Globus pallidus (tissue), 1 donor: ENCODE measurements at regions not wholly inside any gene's neighbourhood (a gene's known extent, or its start where the extent isn't known, plus 50 kb on each side); places are given as distances from the start of the nearest gene placed in this dataset.
"Not testable (repeated sequence)": the region's sequence is repeated elsewhere in the genome, so short reads cannot be mapped to it uniquely, and the experiment has no call there.

Experiments used
- DNase-seq: peaks from one replicate; pipeline ENCODE4 v3.0.0-alpha.2; 2015; ENCODE audit warnings: low spot score

- not testable (repeated sequence) for DNase-seq
Measured at GRCh38 chr9:41075671-41076070, 52.8 kb downstream of the FOXD4L6 start.

DNA sequence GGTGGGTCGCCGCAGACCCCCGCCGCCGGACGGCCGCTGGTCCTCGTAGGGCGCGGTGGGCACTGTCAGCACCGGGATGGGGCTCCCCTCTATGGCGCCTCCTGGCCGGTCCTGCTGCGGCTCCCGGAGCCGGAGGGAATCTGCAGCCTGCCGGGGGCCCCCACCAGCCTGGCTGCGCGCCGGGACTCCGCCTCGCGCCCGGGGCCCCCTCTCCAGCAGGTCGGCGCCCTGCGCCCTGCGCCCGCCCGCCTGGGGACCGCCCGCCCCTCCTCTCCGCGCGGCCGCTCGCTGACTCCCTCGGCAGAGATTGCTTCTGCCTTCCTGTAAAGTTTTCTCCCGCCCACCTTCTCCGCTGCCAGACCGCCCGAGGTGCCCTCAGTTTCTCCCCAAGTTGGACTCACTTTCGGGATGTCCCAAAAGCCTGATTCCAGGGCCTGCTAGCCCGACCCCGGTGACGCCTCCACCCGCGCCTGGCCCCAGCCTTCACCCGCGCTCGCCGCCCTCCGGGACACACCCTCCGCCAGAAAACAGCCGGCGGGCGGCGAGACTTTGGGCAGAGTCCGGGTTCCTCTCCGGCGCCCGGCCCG is 54.0 kb downstream of the FOXD4L6 start:
- not testable (repeated sequence) for DNase-seq

- DNase-seq, result not testable (repeated sequence)
Measured at GRCh38 chr9:41073471-41074243, 54.8 kb downstream of the FOXD4L6 start.

DNA sequence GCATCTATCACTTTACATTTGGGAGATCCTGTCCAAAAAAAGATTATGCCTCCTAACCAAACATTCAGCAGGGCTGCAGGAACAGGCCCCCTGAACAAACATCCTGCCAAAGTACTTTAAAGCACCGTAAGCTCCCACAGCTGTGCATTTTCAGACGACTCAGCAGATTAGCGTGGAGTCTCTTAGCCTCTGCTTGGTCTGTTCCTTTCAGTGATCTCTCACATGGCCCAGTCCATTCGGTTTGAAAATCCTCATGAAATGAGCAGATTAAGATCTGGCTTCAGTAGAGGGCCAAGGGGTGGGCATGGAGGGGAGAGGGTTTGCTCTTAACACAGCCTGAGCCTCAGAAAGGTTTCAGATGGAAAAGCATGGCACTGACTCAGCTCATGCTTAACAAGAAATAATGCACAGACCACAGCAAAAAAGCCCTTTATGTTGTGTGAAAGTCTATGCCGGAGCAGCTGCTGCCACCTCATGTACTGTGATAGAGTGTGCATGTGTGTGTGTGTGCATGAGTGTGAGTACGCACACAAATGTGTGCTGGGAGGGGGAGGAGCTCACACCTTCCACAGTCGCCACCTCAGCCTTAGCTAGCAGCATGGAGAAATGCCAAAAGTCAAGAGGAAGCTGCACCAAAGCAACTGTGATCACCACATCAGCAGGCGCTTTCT is 64.2 kb downstream of the FOXD4L6 start:
- peak; percentile 40 for DNase-seq

- not testable (repeated sequence) for DNase-seq
Measured at GRCh38 chr9:41063243-41063642, 65.2 kb downstream of the FOXD4L6 start.

DNA sequence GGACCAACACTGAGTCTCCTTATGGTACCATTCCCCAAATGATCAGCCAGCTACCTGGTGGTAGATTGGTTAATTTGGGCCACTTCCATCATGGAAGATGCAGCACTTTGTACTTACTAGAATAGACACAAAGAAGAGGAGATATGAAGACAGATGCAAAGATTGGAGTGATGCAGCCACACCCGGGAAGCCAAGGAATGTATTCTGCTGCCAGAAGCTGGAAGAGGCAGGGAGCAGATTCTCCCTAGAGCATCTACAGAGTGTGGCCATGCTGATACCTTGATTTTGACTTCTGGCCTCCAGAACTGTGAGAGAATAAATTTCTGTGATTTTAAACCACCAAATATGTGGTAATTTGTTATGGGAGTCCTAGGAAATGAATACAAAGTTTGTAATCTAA is 68.9 kb downstream of the FOXD4L6 start:
- not testable (repeated sequence) for DNase-seq

DNA sequence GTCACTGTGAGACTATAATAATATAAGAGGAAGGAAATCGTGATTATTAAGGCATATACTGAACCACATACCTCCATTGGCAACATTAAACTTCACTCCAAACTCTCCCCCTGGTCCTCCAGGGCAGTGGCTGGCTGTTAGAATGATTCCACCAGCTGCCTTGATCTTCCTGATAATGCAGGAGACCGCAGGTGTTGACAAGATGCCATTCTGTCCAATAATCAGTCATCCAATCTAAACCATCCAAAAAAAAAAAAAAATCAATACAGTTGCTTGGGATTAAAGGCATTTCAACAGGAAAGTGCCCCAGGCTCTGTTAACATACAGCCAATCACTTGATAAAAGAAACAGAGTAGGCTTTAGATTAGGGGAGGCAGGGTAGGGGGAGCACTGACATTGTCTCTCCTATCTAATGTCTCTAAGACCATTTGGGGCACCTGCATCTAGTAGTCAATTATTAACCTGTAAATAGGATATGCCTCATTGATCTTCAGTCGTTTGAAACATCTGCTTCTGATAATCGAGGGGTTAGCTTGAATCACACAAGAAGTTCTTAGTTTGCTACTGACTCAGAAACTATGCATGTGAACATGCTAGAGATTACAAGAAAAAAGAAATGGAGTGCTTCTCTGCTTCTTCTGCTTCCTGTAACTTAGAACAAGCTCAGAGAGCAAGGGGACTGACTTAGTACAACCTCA is 74.7 kb downstream of the FOXD4L6 start:
- not testable (repeated sequence) for DNase-seq

- DNase-seq, result not testable (repeated sequence)
Measured at GRCh38 chr9:41048672-41049071, 79.8 kb downstream of the FOXD4L6 start.

- not testable (repeated sequence) for DNase-seq
Measured at GRCh38 chr9:41047792-41048191, 80.7 kb downstream of the FOXD4L6 start.

DNA sequence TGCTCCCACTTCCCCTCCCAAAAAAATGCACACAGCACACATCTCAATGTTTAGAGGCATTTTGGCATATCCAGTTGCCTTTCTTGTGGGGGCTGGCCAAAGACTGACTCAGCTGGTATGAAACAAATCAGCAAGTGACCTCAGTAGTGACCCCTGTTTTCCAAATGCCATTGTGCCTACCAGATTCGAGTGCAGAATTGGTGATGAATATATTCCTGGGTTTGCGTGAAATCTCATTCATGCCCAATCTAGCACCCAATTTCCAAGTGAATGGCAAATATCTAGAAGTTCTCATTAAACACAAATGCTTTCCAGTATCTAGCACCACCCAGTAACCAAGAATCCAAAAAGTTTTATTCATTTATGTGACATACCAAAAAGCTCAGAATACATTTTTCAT is 83.6 kb downstream of the FOXD4L6 start:
- not testable (repeated sequence) for DNase-seq

DNA sequence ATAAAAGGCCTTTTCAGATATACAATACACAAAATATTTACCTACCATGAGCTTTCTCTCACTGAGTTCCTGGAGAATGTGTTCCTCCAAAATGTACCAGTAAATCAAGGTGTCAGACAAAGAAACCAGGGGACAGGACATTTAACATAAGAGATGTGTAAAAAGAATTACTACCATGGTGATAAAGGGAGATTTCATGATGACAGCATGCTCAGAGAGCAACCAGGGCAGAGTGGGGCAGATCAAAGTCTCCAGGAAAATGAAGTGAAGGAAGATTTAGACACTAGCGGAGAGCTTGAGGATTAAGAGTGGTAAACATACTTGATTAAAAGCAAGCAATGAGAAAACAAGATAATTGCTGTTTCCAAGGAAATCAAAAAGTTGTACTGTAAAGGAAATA is 85.0 kb downstream of the FOXD4L6 start:
- not testable (repeated sequence) for DNase-seq

- not testable (repeated sequence) for DNase-seq
Measured at GRCh38 chr9:41042111-41042510, 86.4 kb downstream of the FOXD4L6 start.

GRCh38 chr9:41040705-41041342 is 87.7 kb downstream of the FOXD4L6 start:
- not testable (repeated sequence) for DNase-seq

DNA sequence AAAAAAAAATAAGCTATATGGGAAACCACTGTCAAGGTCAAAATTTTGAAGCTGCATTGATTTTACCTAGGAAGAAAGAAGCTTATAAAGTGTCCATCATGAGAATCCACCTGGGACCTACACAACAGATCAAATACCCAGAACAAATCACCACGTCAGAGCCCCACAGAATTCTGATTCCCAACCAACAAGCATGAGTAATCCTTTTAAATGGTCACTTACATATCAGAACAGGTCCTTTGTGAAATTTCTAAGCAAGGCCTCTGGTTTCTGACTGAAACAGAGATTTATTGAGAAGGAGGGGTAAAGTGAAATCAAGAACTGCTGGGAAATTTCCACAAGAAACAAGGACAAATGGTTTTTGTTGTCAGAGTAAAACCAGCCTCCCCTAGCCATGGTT is 93.2 kb downstream of the FOXD4L6 start:
- peak; percentile 38 for DNase-seq

GRCh38 chr9:41034699-41035197 is 93.7 kb downstream of the FOXD4L6 start:
- peak; percentile 54 for DNase-seq

- not testable (repeated sequence) for DNase-seq
Measured at GRCh38 chr9:41033877-41034276, 94.6 kb downstream of the FOXD4L6 start.

- not testable (repeated sequence) for DNase-seq
Measured at GRCh38 chr9:41033360-41033759, 95.1 kb downstream of the FOXD4L6 start.

- DNase-seq, result not testable (repeated sequence)
Measured at GRCh38 chr9:41026912-41027676, 101.4 kb downstream of the FOXD4L6 start.

DNA sequence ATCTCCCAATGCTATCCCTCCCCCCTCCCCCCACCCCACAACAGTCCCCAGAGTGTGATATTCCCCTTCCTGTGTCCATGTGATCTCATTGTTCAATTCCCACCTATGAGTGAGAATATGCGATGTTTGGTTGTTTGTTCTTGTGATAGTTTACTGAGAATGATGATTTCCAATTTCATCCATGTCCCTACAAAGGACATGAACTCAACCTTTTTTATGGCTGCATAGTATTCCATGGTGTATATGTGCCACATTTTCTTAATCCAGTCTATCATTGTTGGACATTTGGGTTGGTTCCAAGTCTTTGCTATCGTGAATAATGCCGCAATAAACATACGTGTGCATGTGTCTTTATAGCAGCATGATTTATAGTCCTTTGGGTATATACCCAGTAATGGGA is 106.1 kb downstream of the FOXD4L6 start:
- DNase-seq, result not testable (repeated sequence)

DNA sequence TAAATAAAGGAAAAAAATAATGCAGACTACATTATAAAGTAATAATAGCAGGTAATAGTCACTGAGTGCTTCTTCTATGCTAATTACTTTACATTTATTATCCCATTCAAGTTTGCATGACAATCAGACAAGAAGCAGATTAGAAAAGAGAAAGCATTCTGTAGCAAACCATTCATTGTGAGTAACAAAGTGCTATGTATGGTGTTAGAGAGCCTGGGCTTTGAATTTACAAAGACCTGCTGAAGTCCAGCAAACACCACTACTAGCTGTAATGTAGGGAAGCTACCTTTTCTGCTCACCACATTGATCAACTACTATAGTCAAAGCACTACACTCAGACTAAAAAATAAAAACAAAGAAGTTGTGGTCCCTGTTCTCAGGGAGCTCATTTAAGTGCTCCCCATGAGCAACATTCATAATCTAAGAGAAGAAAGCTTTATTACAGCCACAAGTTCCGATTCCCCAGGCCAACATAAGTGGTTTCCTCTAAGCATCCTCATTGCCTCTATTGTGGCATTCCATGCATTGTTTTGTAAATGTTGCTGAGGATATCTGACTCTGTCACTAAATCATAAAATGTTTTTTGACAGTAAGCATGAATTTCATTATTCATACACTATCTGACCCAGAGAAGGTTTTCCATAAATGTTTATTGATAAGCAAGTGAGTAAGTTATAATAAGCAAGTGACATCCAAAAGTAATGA is 108.5 kb downstream of the FOXD4L6 start:
- DNase-seq, result not testable (repeated sequence)
